Astrocyte of the spinal cord (primary cell): ENCODE measurements at regions not wholly inside any gene's neighbourhood (a gene's known extent, or its start where the extent isn't known, plus 50 kb on each side); places are given as distances from the start of the nearest gene placed in this dataset.

ENCODE experiments used
- DNase-seq: peaks from one replicate; pipeline ENCODE4 v3.0.0; 2011; ENCODE audit warnings: low read depth, low spot score
- H3K4me3 ChIP-seq: 2 replicates; pipeline ENCODE4 v1.5.1; 2011; ENCODE audit warnings: low read depth, mild to moderate bottlenecking, low read length, moderate library complexity
- CTCF ChIP-seq: IDR thresholded peaks from 2 replicates; pipeline ENCODE4 v1.5.1; 2012; ENCODE audit warnings: low read depth, mild to moderate bottlenecking, low read length, inconsistent platforms
- in situ Hi-C: cut with HindIII; loops from 2 replicates; pipeline ENCODE4 v1.10.0; 2017; ENCODE audit warnings: low sequenced_read_pairs

GRCh38 chr12:107826276-107826675 lies 51.8 kb downstream of the ASCL4 start:
- in situ Hi-C loops, result no loop called here
- TF ChIP-seq CTCF, result no peak
- H3K4me3 ChIP-seq, result no peak overlapping the region
- no peak for DNase-seq

GRCh38 chr12:107829271-107829670 lies 54.8 kb downstream of the ASCL4 start:
- in situ Hi-C loops, result no loop called here
- TF ChIP-seq CTCF, result no peak
- no peak overlapping the region for H3K4me3 ChIP-seq
- no peak for DNase-seq

- in situ Hi-C loops, result no loop called here
- no peak for DNase-seq
- H3K4me3 ChIP-seq, result no peak overlapping the region
- TF ChIP-seq CTCF, result no peak
Measured at GRCh38 chr12:107832441-107832840, 57.9 kb downstream of the ASCL4 start.

- no peak for DNase-seq
- in situ Hi-C loops, result no loop called here
- TF ChIP-seq CTCF, result no peak
- no peak overlapping the region for H3K4me3 ChIP-seq
Measured at GRCh38 chr12:107840186-107840585, 65.7 kb downstream of the ASCL4 start.

GRCh38 chr12:107843351-107844311 lies 69.1 kb downstream of the ASCL4 start:
- in situ Hi-C loops, result no loop called here
- peak overlapping the region; percentile 10 for H3K4me3 ChIP-seq
- no peak for TF ChIP-seq CTCF
- DNase-seq, result peak; percentile 2

GRCh38 chr12:107844312-107844921 lies 69.9 kb downstream of the ASCL4 start:
- no peak overlapping the region for H3K4me3 ChIP-seq
- DNase-seq, result no peak
- in situ Hi-C loops, result no loop called here
- no peak for TF ChIP-seq CTCF
